Caco-2 (cell line): ENCODE measurements at regions not wholly inside any gene's neighbourhood (a gene's known extent, or its start where the extent isn't known, plus 50 kb on each side); places are given as distances from the start of the nearest gene placed in this dataset.

ENCODE experiments used
- BruUV-seq: library from RNA; stranded (reverse); fragments of 400-500 nt; replicated peaks from 2 replicates; lab custom pipeline; 2021; lab: Mats Ljungman, UMichigan
- CTCF ChIA-PET: fragments of 300-600 bp; sonication (Branson Sonifier 250); formaldehyde crosslinking; loops from one replicate; lab custom pipeline; 2022; ENCODE audit warnings: antibody characterized with exemption; lab: Charles Lee
- POLR2A ChIA-PET: fragments of 300-600 bp; sonication (Branson Sonifier 250); formaldehyde crosslinking; loops from one replicate; lab custom pipeline; 2022; ENCODE audit warnings: antibody characterized with exemption; lab: Charles Lee
- DNase-seq, 2 experiments: peaks; one replicate each; pipeline versions ENCODE4 v3.0.0 to v3.0.0-alpha.2; 2020 to 2022
- H3K27me3 ChIP-seq: replicated peaks from 2 replicates; pipeline ENCODE4 v1.6.0; 2011; ENCODE audit warnings: low read length; ENCODE audit not compliant: control insufficient read depth, insufficient read depth
- H3K36me3 ChIP-seq: 2 replicates; pipeline ENCODE4 v1.5.1; 2011; ENCODE audit warnings: low read length; ENCODE audit not compliant: control insufficient read depth, insufficient read depth
- H3K4me1 ChIP-seq: fragments of 250-450 bp; sonication (Bioruptor Pico); 2 replicates; pipeline ENCODE4 v1.5.1; 2020; ENCODE audit warnings: mild to moderate bottlenecking
- H3K4me3 ChIP-seq: 2 replicates; pipeline ENCODE4 v1.5.1; 2011; ENCODE audit warnings: low read depth, mild to moderate bottlenecking, control low read depth, low read length
- H3K9me3 ChIP-seq: fragments of 250-450 bp; sonication (Bioruptor Pico); 2 replicates; pipeline ENCODE4 v1.5.1; 2020; ENCODE audit warnings: mild to moderate bottlenecking, moderate library complexity
- H3K27ac Mint-ChIP-seq: one replicate; pipeline ENCODE4 v1.8.0; 2022; ENCODE audit warnings: mixed read lengths; ENCODE audit not compliant: unreplicated experiment
- H3K27me3 Mint-ChIP-seq: one replicate; pipeline ENCODE4 v1.8.0; 2022; ENCODE audit warnings: mixed read lengths; ENCODE audit not compliant: insufficient read depth, unreplicated experiment
- H3K36me3 Mint-ChIP-seq: one replicate; pipeline ENCODE4 v1.8.0; 2022; ENCODE audit warnings: mild to moderate bottlenecking, mixed read lengths; ENCODE audit not compliant: insufficient read depth, unreplicated experiment
- H3K4me1 Mint-ChIP-seq: one replicate; pipeline ENCODE4 v1.8.0; 2022; ENCODE audit warnings: low read depth, mixed read lengths; ENCODE audit not compliant: unreplicated experiment
- H3K4me3 Mint-ChIP-seq: one replicate; pipeline ENCODE4 v1.8.0; 2022; ENCODE audit warnings: mild to moderate bottlenecking, moderate library complexity, mixed read lengths; ENCODE audit not compliant: unreplicated experiment
- H3K9me3 Mint-ChIP-seq: one replicate; pipeline ENCODE4 v1.8.0; 2022; ENCODE audit warnings: mixed read lengths; ENCODE audit not compliant: unreplicated experiment
- CTCF ChIP-seq, 2 experiments: fragments of 200-600 bp in 1 of 2; IDR thresholded peaks; 1 replicate in 1 of 2; 2 replicates in 1 of 2; pipeline versions ENCODE4 v1.5.1 to v1.8.0; 2011 to 2022; ENCODE audit warnings: antibody characterized with exemption in 1 of 2, control low read depth in 1 of 2, inconsistent platforms in 1 of 2, low read depth in 1 of 2, low read length in 1 of 2, mild to moderate bottlenecking in 1 of 2, moderate library complexity in 1 of 2; ENCODE audit not compliant: insufficient read depth in 1 of 2, severe bottlenecking in 1 of 2, unreplicated experiment in 1 of 2
- intact Hi-C: fragments of 100-400 bp; cut with micrococcal nuclease; formaldehyde crosslinking; loops from one replicate; pipeline ENCODE4 v1.10.0; 2022; ENCODE audit not compliant: unreplicated experiment

DNA sequence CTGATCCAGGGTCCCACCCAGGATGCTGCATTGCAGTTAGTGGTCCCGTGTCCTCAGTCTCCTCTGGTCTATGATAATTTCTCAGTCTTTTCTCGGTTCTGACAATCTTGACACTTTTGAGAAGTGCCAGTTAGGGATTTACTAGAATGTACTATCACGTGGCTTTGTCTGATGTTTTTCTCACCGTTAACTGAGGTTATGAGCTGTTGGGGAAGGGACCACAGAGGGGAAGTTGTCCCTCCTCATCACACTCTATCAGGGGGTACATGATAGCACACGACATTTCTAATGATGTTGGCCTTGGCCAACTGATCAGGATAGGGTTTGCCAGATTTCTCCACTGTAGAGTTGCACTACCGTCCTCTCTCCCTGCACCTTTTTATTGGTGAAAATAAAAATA is 250.9 kb upstream of the SDK2 start:
- CTCF ChIA-PET: no interaction called here

DNA sequence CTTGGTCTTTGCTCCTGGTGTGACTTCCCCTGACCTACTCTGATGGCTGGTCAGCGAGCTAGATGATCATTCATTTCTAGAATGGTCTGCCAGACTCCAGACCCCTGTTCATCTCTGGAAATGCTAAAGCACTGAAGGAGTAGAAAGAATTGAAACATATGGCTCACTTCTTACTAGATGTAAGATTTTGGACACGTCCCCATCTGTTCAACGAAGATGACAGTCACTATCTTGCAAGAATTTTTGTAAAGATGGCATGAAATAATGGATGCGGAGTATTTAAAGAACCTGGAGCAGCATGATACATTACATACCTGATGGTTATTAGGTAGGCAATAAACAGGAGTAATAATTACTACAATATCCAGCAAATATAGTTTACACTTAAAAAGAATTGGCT is 252.7 kb upstream of the SDK2 start:
- Mint-ChIP-seq H3K4me1 (peaks cover 7% of the 10 kb centered on the region), H3K36me3 (no peaks in the 10 kb centered on the region), H3K27me3 (peaks cover 15% of the 10 kb centered on the region), H3K27ac (no peak overlapping the region), H3K9me3 (no peaks in the 10 kb centered on the region), H3K4me3 (no peak overlapping the region)
- BruUV-seq: no TSS peak
- no peak for DNase-seq
- ChIA-PET CTCF (no interaction called here), POLR2A (no interaction called here)
- Histone ChIP-seq H3K4me1 (peaks cover 4% of the 10 kb centered on the region; the same call in 1 of the 2 replicates), H3K4me3 (no peak overlapping the region), H3K9me3 (no peaks in the 10 kb centered on the region), H3K36me3 (no peaks in the 10 kb centered on the region), H3K27me3 (no peaks in the 10 kb centered on the region)
- TF ChIP-seq CTCF (IDR thresholded peaks at IDR 0.05; ENCODE audit: insufficient read depth in 1 of 2, low read depth in 1 of 2, low read length in 1 of 2, severe bottlenecking in 1 of 2, unreplicated experiment in 1 of 2): no peak
- intact Hi-C loops: no loop called here

More for the DNA sequence above, 250.9 kb upstream of the SDK2 start:
- Histone ChIP-seq H3K4me1 (no peaks in the 10 kb centered on the region), H3K4me3 (no peak overlapping the region), H3K9me3 (no peaks in the 10 kb centered on the region), H3K36me3 (no peaks in the 10 kb centered on the region), H3K27me3 (no peaks in the 10 kb centered on the region)
- no TSS peak for BruUV-seq
- no peak overlapping the region for H3K27ac Mint-ChIP-seq
- H3K27me3 Mint-ChIP-seq: peaks cover 15% of the 10 kb centered on the region
- POLR2A ChIA-PET: no interaction called here
- H3K9me3 Mint-ChIP-seq: no peaks in the 10 kb centered on the region
- TF ChIP-seq CTCF (IDR thresholded peaks at IDR 0.05; ENCODE audit: insufficient read depth in 1 of 2, low read depth in 1 of 2, low read length in 1 of 2, severe bottlenecking in 1 of 2, unreplicated experiment in 1 of 2): no peak
- H3K36me3 Mint-ChIP-seq: no peaks in the 10 kb centered on the region
- no peaks in the 10 kb centered on the region for H3K4me1 Mint-ChIP-seq
- H3K4me3 Mint-ChIP-seq: no peak overlapping the region
- intact Hi-C loops: no loop called here
- no peak for DNase-seq

DNA sequence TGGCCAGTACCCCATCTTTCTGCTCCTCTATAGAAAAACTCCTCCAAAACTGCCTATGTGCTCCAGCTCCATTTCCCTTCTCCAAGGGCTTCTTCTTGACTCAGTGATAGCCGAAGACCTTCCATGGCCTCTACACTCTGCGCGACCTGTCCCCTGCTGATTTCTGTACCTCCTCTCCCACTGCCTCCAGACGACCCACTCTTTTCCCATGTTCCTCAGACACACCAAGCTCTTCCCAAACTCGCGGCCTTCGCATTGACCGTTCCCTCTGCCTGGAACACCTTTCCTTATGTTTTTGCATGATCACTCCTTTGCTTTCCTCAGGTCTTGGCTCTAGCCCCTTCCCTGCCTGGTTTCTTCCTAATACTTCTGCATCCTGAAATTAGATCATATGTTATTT is 255.6 kb upstream of the SDK2 start:
- Mint-ChIP-seq H3K36me3 (no peaks in the 10 kb centered on the region), H3K27me3 (peaks cover 8% of the 10 kb centered on the region), H3K4me1 (peaks cover 7% of the 10 kb centered on the region), H3K27ac (no peak overlapping the region), H3K9me3 (no peaks in the 10 kb centered on the region), H3K4me3 (no peak overlapping the region)
- POLR2A ChIA-PET: no interaction called here
- DNase-seq: no peak
- Histone ChIP-seq H3K27me3 (no peaks in the 10 kb centered on the region), H3K9me3 (no peaks in the 10 kb centered on the region), H3K36me3 (no peaks in the 10 kb centered on the region), H3K4me3 (no peak overlapping the region), H3K4me1 (peaks cover 4% of the 10 kb centered on the region; the same call in 1 of the 2 replicates)
- intact Hi-C loops: no loop called here
- no peak for TF ChIP-seq CTCF (IDR thresholded peaks at IDR 0.05; ENCODE audit: insufficient read depth in 1 of 2, low read depth in 1 of 2, low read length in 1 of 2, severe bottlenecking in 1 of 2, unreplicated experiment in 1 of 2)
- CTCF ChIA-PET: no interaction called here
- no TSS peak for BruUV-seq
